Fibroblast of lung (primary cell): ENCODE measurements at regions not wholly inside any gene's neighbourhood (a gene's known extent, or its start where the extent isn't known, plus 50 kb on each side); places are given as distances from the start of the nearest gene placed in this dataset.

Experiments
- CTCF ChIP-seq, 2 donors: IDR thresholded peaks in 1 of 2; conservative IDR thresholded peaks in 1 of 2; 1 replicate in 1 of 2; 2 replicates in 1 of 2; pipeline ENCODE4 v1.5.1; 2011 to 2012; ENCODE audit warnings: low read length in 2 of 2, control low read depth in 1 of 2, inconsistent platforms in 1 of 2, low read depth in 1 of 2, mild to moderate bottlenecking in 1 of 2
- EZH2 ChIP-seq: IDR thresholded peaks from 2 replicates; pipeline ENCODE4 v1.5.1; 2012; ENCODE audit warnings: low read length, control low read depth, mild to moderate bottlenecking; ENCODE audit errors: missing control alignments

GRCh38 chr1:187249196-187249595 is 420.4 kb downstream of the PLA2G4A start:
- TF ChIP-seq CTCF (conservative IDR thresholded peaks at IDR 0.05 in 1 of 2, IDR thresholded peaks at IDR 0.05 in 1 of 2; ENCODE audit: low read depth in 1 of 2, low read length in 2 of 2) (no peak), EZH2 (no peak)
